GM23338 (cell line): ENCODE measurements at regions not wholly inside any gene's neighbourhood (a gene's known extent, or its start where the extent isn't known, plus 50 kb on each side); places are given as distances from the start of the nearest gene placed in this dataset.

Experiments used
- ATAC-seq: fragments of 200-7000 bp; cut with Tn5 transposase; 3 replicates; pipeline ENCODE4 v1.9.1; 2020
- DNase-seq: peaks from one replicate; pipeline ENCODE4 v3.0.0-alpha.2; 2015; ENCODE audit warnings: low spot score
- H2AFZ ChIP-seq: fragments of 200-600 bp; sonication (generic); 2 replicates; pipeline ENCODE4 v1.8.0; 2016; ENCODE audit warnings: antibody characterized with exemption, mild to moderate bottlenecking, moderate library complexity
- H3F3A ChIP-seq: fragments of 200-600 bp; sonication (generic); replicated peaks from 2 replicates; pipeline ENCODE4 v1.8.0; 2017; ENCODE audit warnings: antibody characterized with exemption, mixed run types, low read depth
- H3K27ac ChIP-seq: fragments of 200-600 bp; sonication (generic); 2 replicates; pipeline ENCODE4 v1.6.1; 2016; ENCODE audit warnings: low read depth
- H3K27me3 ChIP-seq: fragments of 200-600 bp; sonication (generic); 2 replicates; pipeline ENCODE4 v1.8.0; 2016; ENCODE audit warnings: mild to moderate bottlenecking, mixed run types, moderate library complexity; ENCODE audit not compliant: insufficient read depth
- H3K36me3 ChIP-seq: fragments of 200-600 bp; sonication (generic); 2 replicates; pipeline ENCODE4 v1.8.0; 2016; ENCODE audit warnings: mild to moderate bottlenecking; ENCODE audit not compliant: insufficient read depth
- H3K4me1 ChIP-seq: fragments of 200-600 bp; sonication (generic); 2 replicates; pipeline ENCODE4 v1.8.0; 2016; ENCODE audit warnings: mild to moderate bottlenecking, moderate library complexity; ENCODE audit not compliant: insufficient read depth
- H3K4me2 ChIP-seq: fragments of 200-600 bp; sonication (generic); 2 replicates; pipeline ENCODE4 v1.7.1; 2017; ENCODE audit warnings: mixed run types
- H3K4me3 ChIP-seq: fragments of 200-600 bp; sonication (generic); 2 replicates; pipeline ENCODE4 v1.6.1; 2016; ENCODE audit warnings: mixed run types
- H3K79me2 ChIP-seq: fragments of 200-600 bp; sonication (generic); replicated peaks from 2 replicates; pipeline ENCODE4 v1.8.0; 2017; ENCODE audit warnings: mild to moderate bottlenecking; ENCODE audit not compliant: insufficient read depth
- H3K9me2 ChIP-seq: fragments of 200-600 bp; sonication (generic); 2 replicates; pipeline ENCODE4 v1.8.0; 2017; ENCODE audit not compliant: insufficient read depth
- H4K20me1 ChIP-seq: fragments of 200-600 bp; sonication (generic); replicated peaks from 2 replicates; pipeline ENCODE4 v1.8.0; 2017; ENCODE audit warnings: mild to moderate bottlenecking; ENCODE audit not compliant: insufficient read depth
- H3K27ac Mint-ChIP-seq: 2 replicates; pipeline ENCODE4 v1.8.0; 2020; ENCODE audit warnings: inconsistent platforms, mild to moderate bottlenecking, moderate library complexity, mixed read lengths
- H3K27me3 Mint-ChIP-seq: 3 replicates; pipeline ENCODE4 v1.8.0; 2022; ENCODE audit warnings: low read depth, mild to moderate bottlenecking, moderate library complexity, mixed read lengths, inconsistent platforms; ENCODE audit not compliant: insufficient read depth, poor library complexity
- H3K36me3 Mint-ChIP-seq: 3 replicates; pipeline ENCODE4 v1.8.0; 2021; ENCODE audit warnings: low read depth, mild to moderate bottlenecking, inconsistent platforms, moderate library complexity, mixed read lengths
- H3K4me1 Mint-ChIP-seq: 3 replicates; pipeline ENCODE4 v1.8.0; 2020; ENCODE audit warnings: mild to moderate bottlenecking, inconsistent platforms, mixed read lengths
- H3K4me3 Mint-ChIP-seq: 3 replicates; pipeline ENCODE4 v1.8.0; 2021; ENCODE audit warnings: moderate library complexity, mild to moderate bottlenecking, inconsistent platforms, mixed read lengths
- H3K9me3 Mint-ChIP-seq: 3 replicates; pipeline ENCODE4 v1.8.0; 2020; ENCODE audit warnings: moderate library complexity, mild to moderate bottlenecking, inconsistent platforms, mixed read lengths
- EZH2 ChIP-seq: fragments of 200-600 bp; sonication (generic); IDR thresholded peaks from one replicate; pipeline ENCODE4 v1.8.0; 2017; ENCODE audit warnings: antibody characterized with exemption, mild to moderate bottlenecking, low read depth; ENCODE audit not compliant: unreplicated experiment
- EZH2phosphoT487 ChIP-seq: fragments of 200-600 bp; sonication (generic); IDR thresholded peaks from one replicate; pipeline ENCODE4 v1.8.1; 2018; ENCODE audit warnings: antibody characterized with exemption; ENCODE audit not compliant: unreplicated experiment
- NANOG ChIP-seq: IDR thresholded peaks from 2 replicates; pipeline ENCODE4 v1.6.1; 2016; ENCODE audit warnings: antibody characterized with exemption, borderline replicate concordance
- POLR2AphosphoS5 ChIP-seq: IDR thresholded peaks from 2 replicates; pipeline ENCODE4 v1.6.1; 2016; ENCODE audit warnings: antibody characterized with exemption, low read depth
- ZNF114 ChIP-seq: fragments of 250-450 bp; sonication (Bioruptor Pico); IDR thresholded peaks from 2 replicates; pipeline ENCODE4 v1.5.0; 2020; ENCODE audit warnings: mild to moderate bottlenecking, moderate library complexity
- ZNF331 ChIP-seq: fragments of 250-450 bp; sonication (Bioruptor Pico); IDR thresholded peaks from 2 replicates; pipeline ENCODE4 v1.5.0; 2020; ENCODE audit warnings: low read depth, mild to moderate bottlenecking, moderate library complexity
- TF ChIP-seq, protein P1 (sequence below): fragments of 250-450 bp; sonication (Bioruptor Pico); IDR thresholded peaks from 2 replicates; pipeline ENCODE4 v1.5.0; 2020; ENCODE audit warnings: mild to moderate bottlenecking, moderate library complexity
- TF ChIP-seq, protein P2 (sequence below): IDR thresholded peaks from 2 replicates; pipeline ENCODE4 v1.6.1; 2016; ENCODE audit warnings: antibody characterized with exemption
- TF ChIP-seq, protein P3 (sequence below): IDR thresholded peaks from one replicate; pipeline ENCODE4 v1.6.1; 2018; ENCODE audit warnings: antibody characterized with exemption; ENCODE audit not compliant: unreplicated experiment

DNA sequence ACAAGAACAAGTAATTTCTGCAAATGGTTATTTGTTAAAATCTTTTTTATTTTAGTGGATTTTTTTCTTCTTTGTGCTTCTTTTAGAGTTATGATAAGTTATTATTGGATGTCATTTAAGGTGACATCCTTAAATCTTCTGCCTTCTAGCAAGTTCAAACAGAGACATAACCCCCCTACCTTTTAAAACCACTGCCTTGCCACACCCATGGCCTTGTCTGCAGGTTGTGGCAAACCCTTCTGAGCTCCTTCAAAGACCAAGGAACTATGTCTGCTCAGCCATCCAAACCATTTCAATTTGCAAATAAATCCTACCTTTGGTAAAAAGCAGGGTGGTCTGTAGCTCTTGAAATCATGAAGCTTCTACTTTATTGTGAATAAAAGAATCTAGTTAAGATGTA is 241.6 kb downstream of the FAM76B start (continued):
- TF ChIP-seq, protein P1, sequence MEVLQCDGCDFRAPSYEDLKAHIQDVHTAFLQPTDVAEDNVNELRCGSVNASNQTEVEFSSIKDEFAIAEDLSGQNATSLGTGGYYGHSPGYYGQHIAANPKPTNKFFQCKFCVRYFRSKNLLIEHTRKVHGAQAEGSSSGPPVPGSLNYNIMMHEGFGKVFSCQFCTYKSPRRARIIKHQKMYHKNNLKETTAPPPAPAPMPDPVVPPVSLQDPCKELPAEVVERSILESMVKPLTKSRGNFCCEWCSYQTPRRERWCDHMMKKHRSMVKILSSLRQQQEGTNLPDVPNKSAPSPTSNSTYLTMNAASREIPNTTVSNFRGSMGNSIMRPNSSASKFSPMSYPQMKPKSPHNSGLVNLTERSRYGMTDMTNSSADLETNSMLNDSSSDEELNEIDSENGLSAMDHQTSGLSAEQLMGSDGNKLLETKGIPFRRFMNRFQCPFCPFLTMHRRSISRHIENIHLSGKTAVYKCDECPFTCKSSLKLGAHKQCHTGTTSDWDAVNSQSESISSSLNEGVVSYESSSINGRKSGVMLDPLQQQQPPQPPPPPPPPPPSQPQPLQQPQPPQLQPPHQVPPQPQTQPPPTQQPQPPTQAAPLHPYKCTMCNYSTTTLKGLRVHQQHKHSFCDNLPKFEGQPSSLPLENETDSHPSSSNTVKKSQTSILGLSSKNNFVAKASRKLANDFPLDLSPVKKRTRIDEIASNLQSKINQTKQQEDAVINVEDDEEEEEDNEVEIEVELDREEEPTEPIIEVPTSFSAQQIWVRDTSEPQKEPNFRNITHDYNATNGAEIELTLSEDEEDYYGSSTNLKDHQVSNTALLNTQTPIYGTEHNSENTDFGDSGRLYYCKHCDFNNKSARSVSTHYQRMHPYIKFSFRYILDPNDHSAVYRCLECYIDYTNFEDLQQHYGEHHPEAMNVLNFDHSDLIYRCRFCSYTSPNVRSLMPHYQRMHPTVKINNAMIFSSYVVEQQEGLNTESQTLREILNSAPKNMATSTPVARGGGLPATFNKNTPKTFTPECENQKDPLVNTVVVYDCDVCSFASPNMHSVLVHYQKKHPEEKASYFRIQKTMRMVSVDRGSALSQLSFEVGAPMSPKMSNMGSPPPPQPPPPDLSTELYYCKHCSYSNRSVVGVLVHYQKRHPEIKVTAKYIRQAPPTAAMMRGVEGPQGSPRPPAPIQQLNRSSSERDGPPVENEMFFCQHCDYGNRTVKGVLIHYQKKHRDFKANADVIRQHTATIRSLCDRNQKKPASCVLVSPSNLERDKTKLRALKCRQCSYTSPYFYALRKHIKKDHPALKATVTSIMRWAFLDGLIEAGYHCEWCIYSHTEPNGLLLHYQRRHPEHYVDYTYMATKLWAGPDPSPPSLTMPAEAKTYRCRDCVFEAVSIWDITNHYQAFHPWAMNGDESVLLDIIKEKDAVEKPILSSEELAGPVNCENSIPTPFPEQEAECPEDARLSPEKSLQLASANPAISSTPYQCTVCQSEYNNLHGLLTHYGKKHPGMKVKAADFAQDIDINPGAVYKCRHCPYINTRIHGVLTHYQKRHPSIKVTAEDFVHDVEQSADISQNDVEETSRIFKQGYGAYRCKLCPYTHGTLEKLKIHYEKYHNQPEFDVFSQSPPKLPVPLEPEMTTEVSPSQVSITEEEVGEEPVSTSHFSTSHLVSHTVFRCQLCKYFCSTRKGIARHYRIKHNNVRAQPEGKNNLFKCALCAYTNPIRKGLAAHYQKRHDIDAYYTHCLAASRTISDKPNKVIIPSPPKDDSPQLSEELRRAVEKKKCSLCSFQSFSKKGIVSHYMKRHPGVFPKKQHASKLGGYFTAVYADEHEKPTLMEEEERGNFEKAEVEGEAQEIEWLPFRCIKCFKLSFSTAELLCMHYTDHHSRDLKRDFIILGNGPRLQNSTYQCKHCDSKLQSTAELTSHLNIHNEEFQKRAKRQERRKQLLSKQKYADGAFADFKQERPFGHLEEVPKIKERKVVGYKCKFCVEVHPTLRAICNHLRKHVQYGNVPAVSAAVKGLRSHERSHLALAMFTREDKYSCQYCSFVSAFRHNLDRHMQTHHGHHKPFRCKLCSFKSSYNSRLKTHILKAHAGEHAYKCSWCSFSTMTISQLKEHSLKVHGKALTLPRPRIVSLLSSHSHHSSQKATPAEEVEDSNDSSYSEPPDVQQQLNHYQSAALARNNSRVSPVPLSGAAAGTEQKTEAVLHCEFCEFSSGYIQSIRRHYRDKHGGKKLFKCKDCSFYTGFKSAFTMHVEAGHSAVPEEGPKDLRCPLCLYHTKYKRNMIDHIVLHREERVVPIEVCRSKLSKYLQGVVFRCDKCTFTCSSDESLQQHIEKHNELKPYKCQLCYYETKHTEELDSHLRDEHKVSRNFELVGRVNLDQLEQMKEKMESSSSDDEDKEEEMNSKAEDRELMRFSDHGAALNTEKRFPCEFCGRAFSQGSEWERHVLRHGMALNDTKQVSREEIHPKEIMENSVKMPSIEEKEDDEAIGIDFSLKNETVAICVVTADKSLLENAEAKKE (CRISPR knock-in tag): no peak
- TF ChIP-seq ZNF114 (CRISPR knock-in tag) (no peak), POLR2AphosphoS5 (no peak), EZH2phosphoT487 (no peak), EZH2 (no peak)
- TF ChIP-seq, protein P2, sequence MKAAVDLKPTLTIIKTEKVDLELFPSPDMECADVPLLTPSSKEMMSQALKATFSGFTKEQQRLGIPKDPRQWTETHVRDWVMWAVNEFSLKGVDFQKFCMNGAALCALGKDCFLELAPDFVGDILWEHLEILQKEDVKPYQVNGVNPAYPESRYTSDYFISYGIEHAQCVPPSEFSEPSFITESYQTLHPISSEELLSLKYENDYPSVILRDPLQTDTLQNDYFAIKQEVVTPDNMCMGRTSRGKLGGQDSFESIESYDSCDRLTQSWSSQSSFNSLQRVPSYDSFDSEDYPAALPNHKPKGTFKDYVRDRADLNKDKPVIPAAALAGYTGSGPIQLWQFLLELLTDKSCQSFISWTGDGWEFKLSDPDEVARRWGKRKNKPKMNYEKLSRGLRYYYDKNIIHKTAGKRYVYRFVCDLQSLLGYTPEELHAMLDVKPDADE: no peak

DNA sequence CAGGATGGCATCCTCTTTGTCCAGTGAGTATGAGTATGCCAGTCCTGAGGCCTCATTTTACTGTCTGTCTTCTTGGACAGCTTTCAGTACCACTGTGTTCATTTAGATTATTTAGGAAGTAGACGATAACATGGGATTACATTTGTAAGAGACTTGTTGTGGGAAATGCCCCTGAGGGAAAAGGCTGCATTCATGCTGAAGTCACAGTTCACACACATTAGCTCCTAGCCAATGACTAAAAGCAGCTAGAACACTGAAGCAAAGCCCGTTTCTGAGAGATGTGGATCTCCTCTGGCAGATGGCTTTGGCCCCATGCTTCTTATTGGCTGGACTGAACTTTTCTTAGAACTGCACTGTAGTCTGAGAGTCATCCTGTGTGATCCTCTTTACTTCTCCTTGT is 242.4 kb downstream of the FAM76B start:
- Histone ChIP-seq H4K20me1 (no peaks in the 10 kb centered on the region), H3K36me3 (no peaks in the 10 kb centered on the region), H3K4me1 (no peaks in the 10 kb centered on the region), H3K79me2 (no peaks in the 10 kb centered on the region), H3F3A (no peaks in the 10 kb centered on the region), H3K27ac (no peak overlapping the region), H3K4me3 (no peak overlapping the region), H3K27me3 (no peaks in the 10 kb centered on the region), H3K9me2 (0 out of 2 replicates have a peak, but pooled peaks cover 8% of the 10 kb centered on the region), H2AFZ (no peak overlapping the region), H3K4me2 (no peak overlapping the region)
- no peak for ATAC-seq
- Mint-ChIP-seq H3K36me3 (no peaks in the 10 kb centered on the region), H3K4me3 (no peak overlapping the region), H3K27me3 (no peaks in the 10 kb centered on the region), H3K27ac (no peak overlapping the region), H3K4me1 (no peaks in the 10 kb centered on the region), H3K9me3 (peaks cover 2% of the 10 kb centered on the region; the same call in 1 of the 3 replicates)
- DNase-seq: no peak
- no peak for TF ChIP-seq ZNF114 (CRISPR knock-in tag)
- TF ChIP-seq ZNF331 (CRISPR knock-in tag): no peak
- TF ChIP-seq, protein P3, sequence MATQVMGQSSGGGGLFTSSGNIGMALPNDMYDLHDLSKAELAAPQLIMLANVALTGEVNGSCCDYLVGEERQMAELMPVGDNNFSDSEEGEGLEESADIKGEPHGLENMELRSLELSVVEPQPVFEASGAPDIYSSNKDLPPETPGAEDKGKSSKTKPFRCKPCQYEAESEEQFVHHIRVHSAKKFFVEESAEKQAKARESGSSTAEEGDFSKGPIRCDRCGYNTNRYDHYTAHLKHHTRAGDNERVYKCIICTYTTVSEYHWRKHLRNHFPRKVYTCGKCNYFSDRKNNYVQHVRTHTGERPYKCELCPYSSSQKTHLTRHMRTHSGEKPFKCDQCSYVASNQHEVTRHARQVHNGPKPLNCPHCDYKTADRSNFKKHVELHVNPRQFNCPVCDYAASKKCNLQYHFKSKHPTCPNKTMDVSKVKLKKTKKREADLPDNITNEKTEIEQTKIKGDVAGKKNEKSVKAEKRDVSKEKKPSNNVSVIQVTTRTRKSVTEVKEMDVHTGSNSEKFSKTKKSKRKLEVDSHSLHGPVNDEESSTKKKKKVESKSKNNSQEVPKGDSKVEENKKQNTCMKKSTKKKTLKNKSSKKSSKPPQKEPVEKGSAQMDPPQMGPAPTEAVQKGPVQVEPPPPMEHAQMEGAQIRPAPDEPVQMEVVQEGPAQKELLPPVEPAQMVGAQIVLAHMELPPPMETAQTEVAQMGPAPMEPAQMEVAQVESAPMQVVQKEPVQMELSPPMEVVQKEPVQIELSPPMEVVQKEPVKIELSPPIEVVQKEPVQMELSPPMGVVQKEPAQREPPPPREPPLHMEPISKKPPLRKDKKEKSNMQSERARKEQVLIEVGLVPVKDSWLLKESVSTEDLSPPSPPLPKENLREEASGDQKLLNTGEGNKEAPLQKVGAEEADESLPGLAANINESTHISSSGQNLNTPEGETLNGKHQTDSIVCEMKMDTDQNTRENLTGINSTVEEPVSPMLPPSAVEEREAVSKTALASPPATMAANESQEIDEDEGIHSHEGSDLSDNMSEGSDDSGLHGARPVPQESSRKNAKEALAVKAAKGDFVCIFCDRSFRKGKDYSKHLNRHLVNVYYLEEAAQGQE: no peak
- TF ChIP-seq NANOG: no peak
- TF ChIP-seq, protein P2: no peak
